ENCODE measurements at regions not wholly inside any gene's neighbourhood (a gene's known extent, or its start where the extent isn't known, plus 50 kb on each side); places are given as distances from the start of the nearest gene placed in this dataset.
"Not testable (repeated sequence)": the region's sequence is repeated elsewhere in the genome, so short reads cannot be mapped to it uniquely, and the experiment has no call there.

DNA sequence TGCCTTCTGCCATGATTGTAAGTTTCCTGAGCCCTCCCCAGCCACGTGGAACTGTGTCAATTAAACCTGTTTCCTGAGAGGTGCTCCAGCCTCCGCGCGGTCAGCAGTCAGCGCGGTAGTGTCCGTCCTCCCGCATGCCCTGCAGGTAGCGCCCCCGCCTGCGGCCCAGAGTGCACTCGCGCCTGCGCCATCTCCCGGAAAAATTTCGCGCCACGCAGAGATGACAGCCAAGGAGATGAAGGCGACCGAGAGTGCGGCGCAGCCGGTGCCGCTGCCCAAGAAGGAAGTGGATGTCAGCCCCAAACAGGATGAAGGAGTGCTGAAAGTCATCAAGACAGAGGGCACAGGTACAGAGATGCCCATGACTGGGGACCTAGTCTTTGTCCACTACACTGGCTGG lies 201.1 kb downstream of the SPATA31A6 start:
- not testable (repeated sequence) for H3K9me3 ChIP-seq (ENCODE audit: control insufficient read depth, insufficient read depth, low read depth, low read length); H3K4me1 ChIP-seq (ENCODE audit: control insufficient read depth, insufficient read depth, low read length); H3K27ac ChIP-seq (ENCODE audit: low read depth, low read length); H3K36me3 ChIP-seq (ENCODE audit: control insufficient read depth, insufficient read depth, low read length); H3K9ac ChIP-seq (ENCODE audit: low read length); H3K4me3 ChIP-seq (ENCODE audit: low read depth, low read length)
- H3K27me3 ChIP-seq (ENCODE audit: control insufficient read depth, insufficient read depth, low read length): peaks cover 22% of the 10 kb centered on the region

- H3K36me3 ChIP-seq (ENCODE audit: control insufficient read depth, insufficient read depth, low read length); H3K4me1 ChIP-seq (ENCODE audit: control insufficient read depth, insufficient read depth, low read length): not testable (repeated sequence)
These were observed 202.2 kb downstream of the SPATA31A6 start for GRCh38 chr9:42385574-42386120.

DNA sequence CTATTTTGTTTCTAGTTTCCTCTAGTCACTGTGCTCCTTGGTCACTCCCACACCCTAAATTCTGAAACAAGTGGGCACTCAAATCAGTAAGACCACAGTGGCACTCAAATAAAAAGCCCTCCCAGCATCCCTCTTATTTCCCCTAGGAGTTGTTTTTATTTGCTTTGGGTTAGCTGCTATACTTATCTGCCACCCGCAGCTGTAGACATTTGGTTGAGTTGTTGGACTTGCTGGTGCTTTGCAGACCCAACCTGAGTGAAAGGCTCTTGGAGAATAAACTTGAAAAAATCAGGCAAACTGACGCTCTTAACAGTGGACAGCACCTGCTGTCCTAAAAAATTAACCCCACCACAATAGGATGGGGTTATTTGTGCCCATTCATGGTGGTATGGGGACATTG lies 203.0 kb downstream of the SPATA31A6 start:
- no peaks in the 10 kb centered on the region for H3K4me1 ChIP-seq (ENCODE audit: control insufficient read depth, insufficient read depth, low read length)
- peaks cover 15% of the 10 kb centered on the region for H3K27me3 ChIP-seq (ENCODE audit: control insufficient read depth, insufficient read depth, low read length)
- H3K9me3 ChIP-seq (ENCODE audit: control insufficient read depth, insufficient read depth, low read depth, low read length): no peaks in the 10 kb centered on the region
- H3K27ac ChIP-seq (ENCODE audit: low read depth, low read length): no peak overlapping the region
- H3K9ac ChIP-seq (ENCODE audit: low read length): no peak overlapping the region
- no peaks in the 10 kb centered on the region for H3K36me3 ChIP-seq (ENCODE audit: control insufficient read depth, insufficient read depth, low read length)
- no peak overlapping the region for H3K4me3 ChIP-seq (ENCODE audit: low read depth, low read length)

More at GRCh38 chr9:42385574-42386120, 202.2 kb downstream of the SPATA31A6 start:
- H3K27ac ChIP-seq (ENCODE audit: low read depth, low read length); H3K9me3 ChIP-seq (ENCODE audit: control insufficient read depth, insufficient read depth, low read depth, low read length); H3K9ac ChIP-seq (ENCODE audit: low read length); H3K4me3 ChIP-seq (ENCODE audit: low read depth, low read length): not testable (repeated sequence)
- H3K27me3 ChIP-seq (ENCODE audit: control insufficient read depth, insufficient read depth, low read length): peaks cover 22% of the 10 kb centered on the region

DNA sequence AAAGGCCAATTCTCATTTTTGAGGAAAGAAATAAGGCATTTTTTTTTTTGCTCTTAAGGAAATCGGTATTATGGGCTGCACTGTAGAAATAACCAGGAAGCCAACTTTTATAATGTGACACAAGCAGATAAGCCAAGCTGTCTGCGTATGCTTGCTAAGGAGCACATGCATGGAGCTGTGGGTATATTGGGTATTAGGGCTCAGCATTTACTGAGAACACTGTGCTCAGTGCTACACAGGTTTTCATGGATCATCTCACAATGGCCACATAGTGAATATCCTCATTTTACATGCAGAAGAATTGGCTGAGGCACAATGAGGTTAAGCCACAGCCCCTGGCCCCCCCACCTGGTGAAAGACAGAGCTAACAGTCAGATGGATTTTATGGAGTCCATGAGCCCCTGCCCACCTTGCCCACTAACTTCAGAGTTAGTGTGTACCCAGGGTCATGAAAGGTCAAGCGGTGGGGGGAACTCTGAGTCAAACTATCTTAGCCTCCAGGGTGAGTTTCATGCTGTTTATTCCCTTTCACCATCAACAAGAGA lies 204.8 kb downstream of the SPATA31A6 start:
- H3K27ac ChIP-seq (ENCODE audit: low read depth, low read length): no peak overlapping the region
- peaks cover 6% of the 10 kb centered on the region; the same call in 1 of the 2 replicates for H3K27me3 ChIP-seq (ENCODE audit: control insufficient read depth, insufficient read depth, low read length)
- no peak overlapping the region for H3K9ac ChIP-seq (ENCODE audit: low read length)
- H3K36me3 ChIP-seq (ENCODE audit: control insufficient read depth, insufficient read depth, low read length): no peaks in the 10 kb centered on the region
- no peaks in the 10 kb centered on the region for H3K9me3 ChIP-seq (ENCODE audit: control insufficient read depth, insufficient read depth, low read depth, low read length)
- no peak overlapping the region for H3K4me3 ChIP-seq (ENCODE audit: low read depth, low read length)
- H3K4me1 ChIP-seq (ENCODE audit: control insufficient read depth, insufficient read depth, low read length): no peaks in the 10 kb centered on the region

GRCh38 chr9:42388846-42389245 lies 205.4 kb downstream of the SPATA31A6 start:
- H3K27ac ChIP-seq (ENCODE audit: low read depth, low read length): no peak overlapping the region
- H3K9ac ChIP-seq (ENCODE audit: low read length): no peak overlapping the region
- no peaks in the 10 kb centered on the region for H3K9me3 ChIP-seq (ENCODE audit: control insufficient read depth, insufficient read depth, low read depth, low read length)
- 0 out of 2 replicates have a peak, but pooled peaks cover 3% of the 10 kb centered on the region for H3K27me3 ChIP-seq (ENCODE audit: control insufficient read depth, insufficient read depth, low read length)
- H3K4me3 ChIP-seq (ENCODE audit: low read depth, low read length): no peak overlapping the region
- no peaks in the 10 kb centered on the region for H3K4me1 ChIP-seq (ENCODE audit: control insufficient read depth, insufficient read depth, low read length)
- no peaks in the 10 kb centered on the region for H3K36me3 ChIP-seq (ENCODE audit: control insufficient read depth, insufficient read depth, low read length)

- not testable (repeated sequence) for H3K36me3 ChIP-seq (ENCODE audit: control insufficient read depth, insufficient read depth, low read length); H3K9me3 ChIP-seq (ENCODE audit: control insufficient read depth, insufficient read depth, low read depth, low read length); H3K4me1 ChIP-seq (ENCODE audit: control insufficient read depth, insufficient read depth, low read length); H3K27me3 ChIP-seq (ENCODE audit: control insufficient read depth, insufficient read depth, low read length); H3K9ac ChIP-seq (ENCODE audit: low read length); H3K27ac ChIP-seq (ENCODE audit: low read depth, low read length); H3K4me3 ChIP-seq (ENCODE audit: low read depth, low read length)
These were observed 209.5 kb downstream of the SPATA31A6 start for GRCh38 chr9:42392773-42393455.

GRCh38 chr9:42396318-42396717 lies 212.9 kb downstream of the SPATA31A6 start:
- Histone ChIP-seq H3K4me3 (ENCODE audit: low read depth, low read length) (no peak overlapping the region), H3K9me3 (ENCODE audit: control insufficient read depth, insufficient read depth, low read depth, low read length) (no peaks in the 10 kb centered on the region), H3K9ac (ENCODE audit: low read length) (no peak overlapping the region), H3K27ac (ENCODE audit: low read depth, low read length) (no peak overlapping the region), H3K4me1 (ENCODE audit: control insufficient read depth, insufficient read depth, low read length) (no peaks in the 10 kb centered on the region), H3K27me3 (ENCODE audit: control insufficient read depth, insufficient read depth, low read length) (no peaks in the 10 kb centered on the region), H3K36me3 (ENCODE audit: control insufficient read depth, insufficient read depth, low read length) (no peaks in the 10 kb centered on the region)

DNA sequence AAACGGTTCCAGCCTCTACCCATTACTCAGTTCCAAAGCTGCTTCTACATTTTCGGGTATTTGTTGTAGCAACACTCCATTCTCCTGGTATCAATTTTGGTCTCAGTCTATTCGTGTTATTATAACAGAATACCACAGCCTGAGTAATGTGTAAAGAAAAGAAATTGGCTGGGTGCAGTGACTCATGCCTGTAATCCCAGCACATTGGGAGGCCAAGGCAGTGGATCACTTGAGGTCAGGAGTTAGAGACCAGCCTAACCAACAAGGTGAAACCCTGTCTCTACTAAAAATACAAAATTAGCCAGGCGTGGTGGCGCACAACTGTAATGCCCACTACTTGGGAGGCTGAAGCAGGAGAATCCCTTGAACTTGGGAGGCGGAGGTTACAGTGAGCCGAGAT lies 213.9 kb downstream of the SPATA31A6 start:
- not testable (repeated sequence) for H3K9me3 ChIP-seq (ENCODE audit: control insufficient read depth, insufficient read depth, low read depth, low read length); H3K27ac ChIP-seq (ENCODE audit: low read depth, low read length); H3K27me3 ChIP-seq (ENCODE audit: control insufficient read depth, insufficient read depth, low read length); H3K4me3 ChIP-seq (ENCODE audit: low read depth, low read length); H3K4me1 ChIP-seq (ENCODE audit: control insufficient read depth, insufficient read depth, low read length); H3K36me3 ChIP-seq (ENCODE audit: control insufficient read depth, insufficient read depth, low read length); H3K9ac ChIP-seq (ENCODE audit: low read length)

GRCh38 chr9:42402919-42403318 lies 219.5 kb downstream of the SPATA31A6 start:
- not testable (repeated sequence) for H3K27me3 ChIP-seq (ENCODE audit: control insufficient read depth, insufficient read depth, low read length); H3K36me3 ChIP-seq (ENCODE audit: control insufficient read depth, insufficient read depth, low read length); H3K9ac ChIP-seq (ENCODE audit: low read length); H3K4me3 ChIP-seq (ENCODE audit: low read depth, low read length); H3K9me3 ChIP-seq (ENCODE audit: control insufficient read depth, insufficient read depth, low read depth, low read length); H3K27ac ChIP-seq (ENCODE audit: low read depth, low read length); H3K4me1 ChIP-seq (ENCODE audit: control insufficient read depth, insufficient read depth, low read length)

- not testable (repeated sequence) for H3K9me3 ChIP-seq (ENCODE audit: control insufficient read depth, insufficient read depth, low read depth, low read length); H3K27ac ChIP-seq (ENCODE audit: low read depth, low read length); H3K4me1 ChIP-seq (ENCODE audit: control insufficient read depth, insufficient read depth, low read length); H3K27me3 ChIP-seq (ENCODE audit: control insufficient read depth, insufficient read depth, low read length); H3K9ac ChIP-seq (ENCODE audit: low read length); H3K4me3 ChIP-seq (ENCODE audit: low read depth, low read length); H3K36me3 ChIP-seq (ENCODE audit: control insufficient read depth, insufficient read depth, low read length)
These were observed 226.1 kb downstream of the SPATA31A6 start for GRCh38 chr9:42409581-42409980.

DNA sequence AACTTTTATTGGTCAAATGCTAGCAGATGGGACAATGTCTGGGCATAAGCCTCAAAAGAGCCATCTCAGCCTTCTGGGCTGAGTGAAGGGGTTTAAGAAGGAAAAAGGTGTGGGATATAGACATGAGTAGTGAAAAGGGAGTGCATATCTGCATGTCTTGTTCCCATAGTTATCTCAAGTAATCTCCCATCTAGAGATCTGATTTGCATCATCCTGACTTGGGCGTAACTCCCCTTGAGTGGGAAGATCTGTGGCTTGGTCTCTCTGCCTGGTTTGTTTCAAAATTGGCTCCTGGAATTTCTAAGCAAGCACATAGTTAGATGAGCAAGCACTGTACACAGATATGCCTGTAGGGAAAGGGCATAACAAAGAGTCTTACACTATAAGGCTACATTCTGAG lies 228.9 kb downstream of the SPATA31A6 start:
- not testable (repeated sequence) for H3K27ac ChIP-seq (ENCODE audit: low read depth, low read length); H3K36me3 ChIP-seq (ENCODE audit: control insufficient read depth, insufficient read depth, low read length); H3K27me3 ChIP-seq (ENCODE audit: control insufficient read depth, insufficient read depth, low read length); H3K9me3 ChIP-seq (ENCODE audit: control insufficient read depth, insufficient read depth, low read depth, low read length); H3K4me1 ChIP-seq (ENCODE audit: control insufficient read depth, insufficient read depth, low read length); H3K4me3 ChIP-seq (ENCODE audit: low read depth, low read length); H3K9ac ChIP-seq (ENCODE audit: low read length)
